RWPE1 (cell line): ENCODE measurements at regions not wholly inside any gene's neighbourhood (a gene's known extent, or its start where the extent isn't known, plus 50 kb on each side); places are given as distances from the start of the nearest gene placed in this dataset.

Experiments used
- CTCF ChIA-PET: fragments of 350-600 bp; sonication (Branson Sonifier 250); formaldehyde crosslinking; extraction: SDS; loops from one replicate; lab custom pipeline; 2021; lab: Yijun Ruan, JAX
- POLR2A ChIA-PET: fragments of 400-600 bp; formaldehyde crosslinking; extraction: SDS; loops from one replicate; lab custom pipeline; 2020; ENCODE audit warnings: antibody characterized with exemption; ENCODE audit not compliant: low non-redundant PET; lab: Yijun Ruan, JAX
- DNase-seq: peaks from one replicate; pipeline ENCODE4 v3.0.0; 2012; ENCODE audit warnings: low spot score
- H3K27ac ChIP-seq: fragments of 450-650 bp; 2 replicates; pipeline ENCODE4 v1.5.1; 2017
- CTCF ChIP-seq: fragments of 450-650 bp; conservative IDR thresholded peaks from 2 replicates; pipeline ENCODE4 v1.5.1; 2017; ENCODE audit warnings: low read depth, mild to moderate bottlenecking

DNA sequence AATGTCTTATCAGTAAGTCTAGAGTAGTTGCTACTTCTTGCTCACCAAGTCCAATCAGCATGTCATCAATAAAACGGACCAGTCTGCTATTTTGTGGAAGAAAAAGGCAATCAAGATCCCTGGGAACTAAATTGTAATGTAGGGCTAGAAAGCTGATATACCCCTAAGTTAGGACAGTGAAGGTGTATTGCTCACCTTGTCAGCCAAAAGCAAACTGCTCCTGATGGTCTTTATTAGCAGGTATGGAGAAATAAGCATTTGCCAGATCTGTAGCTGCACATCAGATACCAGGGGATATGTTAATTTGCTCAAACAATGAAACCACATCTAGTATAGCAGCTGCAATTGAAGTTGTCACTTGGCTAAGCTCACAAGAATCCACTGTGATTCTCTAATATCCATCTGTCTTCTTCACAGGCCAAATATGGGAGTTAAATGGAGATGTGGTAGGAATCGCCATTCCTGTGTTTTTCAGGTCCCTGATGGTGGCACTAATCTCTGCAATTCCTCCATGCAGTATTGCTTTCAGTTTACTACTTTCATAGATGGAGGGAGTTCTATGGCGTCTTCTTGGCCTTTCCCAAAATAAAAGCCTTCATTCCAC is 75.0 kb downstream of the TMEM237 start:
- ChIA-PET CTCF (interaction anchor here (0.6 to 0.7 kb wide), 2 partner anchors 28 to 191 kb away, joined by 3 to 8 read pairs; no protein-coding TSS in a partner anchor), POLR2A (no interaction called here)
- H3K27ac ChIP-seq: no peak overlapping the region
- no peak for TF ChIP-seq CTCF
- no peak for DNase-seq

GRCh38 chr2:201559067-201559710 is 84.1 kb downstream of the TMEM237 start:
- ChIA-PET POLR2A (no interaction called here), CTCF (interaction anchor here (0.6 kb wide), 1 partner anchor 619 kb away, joined by 3 read pairs; no protein-coding TSS in a partner anchor)
- no peak overlapping the region for H3K27ac ChIP-seq
- TF ChIP-seq CTCF: no peak
- DNase-seq: no peak

DNA sequence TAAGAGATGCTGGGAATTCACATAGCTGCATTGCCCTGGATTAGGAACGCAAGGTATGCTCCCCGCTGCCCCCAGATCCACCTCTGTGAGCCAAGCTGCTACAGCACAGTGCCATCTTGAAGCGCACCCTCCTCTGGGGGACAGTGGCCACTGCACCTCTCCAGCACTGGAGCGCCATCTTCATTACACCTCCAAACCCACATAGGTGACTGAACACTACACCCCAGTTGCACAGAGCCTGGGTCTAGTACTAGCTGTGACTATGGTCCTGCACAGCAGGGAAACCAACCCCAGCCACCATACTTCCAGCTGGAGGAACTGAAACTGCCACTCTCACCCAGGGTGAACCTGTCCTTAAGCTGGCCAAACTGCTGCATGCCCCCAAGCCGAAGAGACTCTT is 84.6 kb downstream of the TMEM237 start:
- ChIA-PET CTCF (no interaction called here), POLR2A (no interaction called here)
- H3K27ac ChIP-seq: no peak overlapping the region
- no peak for DNase-seq
- no peak for TF ChIP-seq CTCF

- DNase-seq: no peak
- H3K27ac ChIP-seq: no peak overlapping the region
- TF ChIP-seq CTCF: no peak
- POLR2A ChIA-PET: no interaction called here
- CTCF ChIA-PET: no interaction called here
These were observed 85.1 kb downstream of the TMEM237 start for GRCh38 chr2:201558232-201558631.

DNA sequence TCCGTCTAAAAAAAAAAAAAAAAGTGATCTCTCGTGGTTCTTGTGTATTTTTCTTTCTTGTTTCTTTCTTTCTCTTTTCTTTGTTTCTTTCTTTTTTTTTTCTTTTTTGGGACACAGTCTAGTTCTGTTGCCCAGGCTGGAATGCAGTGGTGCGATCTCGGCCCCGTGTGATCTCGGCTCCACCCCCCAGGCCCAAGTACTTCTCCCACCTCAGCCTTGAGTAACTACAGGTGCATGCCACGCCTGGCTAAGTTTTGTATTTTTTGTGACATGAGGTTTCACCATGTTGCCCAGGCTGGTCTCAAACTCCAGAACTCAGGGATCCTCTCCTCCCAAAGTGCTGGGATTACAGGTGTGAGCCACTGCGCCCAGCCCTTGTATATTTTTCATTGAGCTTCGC is 91.4 kb downstream of the TMEM237 start:
- no peak for TF ChIP-seq CTCF
- ChIA-PET POLR2A (no interaction called here), CTCF (no interaction called here)
- no peak for DNase-seq
- no peak overlapping the region for H3K27ac ChIP-seq

GRCh38 chr2:201546576-201546975 is 95.0 kb downstream of the STRADB start:
- no peak for DNase-seq
- POLR2A ChIA-PET: no interaction called here
- TF ChIP-seq CTCF: no peak
- CTCF ChIA-PET: interaction anchor here (0.6 kb wide), 1 partner anchor 202 kb away, joined by 4 read pairs; no protein-coding TSS in a partner anchor
- H3K27ac ChIP-seq: no peak overlapping the region
